GM21381 (cell line): ENCODE measurements at regions not wholly inside any gene's neighbourhood (a gene's known extent, or its start where the extent isn't known, plus 50 kb on each side); places are given as distances from the start of the nearest gene placed in this dataset.

ENCODE experiments used
- ATAC-seq: cut with Tn5 transposase; IDR thresholded peaks from one replicate; pipeline ENCODE4 v1.9.1; 2021; ENCODE audit warnings: mild to moderate bottlenecking, moderate library complexity; ENCODE audit not compliant: unreplicated experiment

DNA sequence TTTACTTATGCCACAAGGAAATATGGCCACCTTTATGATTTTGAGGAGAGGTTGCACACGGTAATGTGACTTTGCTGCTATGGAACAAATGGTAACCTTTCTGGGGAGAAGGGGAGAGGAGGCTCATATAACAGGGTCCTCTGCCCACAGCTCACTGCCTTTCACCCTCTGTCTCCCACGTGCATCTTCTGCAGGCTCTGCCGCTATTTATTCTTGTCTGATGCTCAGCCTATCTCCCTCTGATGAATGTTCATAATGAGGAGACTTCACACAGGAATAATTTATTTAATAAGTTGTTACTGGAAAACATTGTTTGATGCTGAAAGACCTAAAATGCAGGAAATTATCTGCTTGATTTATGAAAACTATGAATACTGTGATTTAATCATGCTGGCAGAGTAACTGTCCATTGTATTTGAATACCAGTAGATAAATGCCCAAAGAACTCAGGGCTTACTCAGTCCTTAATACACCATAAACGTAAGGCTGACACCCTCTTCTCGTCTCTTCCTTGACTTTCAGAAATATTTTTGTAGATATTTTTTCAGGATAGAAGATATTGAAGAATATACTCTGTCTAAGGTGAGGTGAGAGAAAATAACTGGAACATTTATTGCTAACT, 721.1 kb downstream of the QKI start:
- ATAC-seq, result no peak

DNA sequence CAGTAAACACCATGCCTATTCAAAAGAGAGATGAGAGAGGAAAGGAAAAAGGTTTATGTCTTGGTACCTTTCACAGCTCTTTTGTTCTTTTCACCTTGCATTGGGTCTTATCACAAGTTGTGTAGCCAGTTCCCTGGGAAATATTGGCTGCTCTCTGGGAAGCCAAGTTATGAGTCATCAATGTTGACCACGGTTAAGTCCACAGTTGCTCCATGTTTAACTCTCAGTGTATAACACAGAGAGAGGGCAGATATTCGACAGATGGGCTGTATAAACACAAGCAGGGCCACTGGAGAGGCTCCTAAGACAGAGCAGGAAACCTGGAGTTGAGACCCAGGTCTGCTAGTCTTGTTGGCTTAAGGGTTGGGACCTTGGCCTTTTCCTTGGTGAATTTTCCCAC, 718.6 kb downstream of the QKI start:
- ATAC-seq, result no peak

DNA sequence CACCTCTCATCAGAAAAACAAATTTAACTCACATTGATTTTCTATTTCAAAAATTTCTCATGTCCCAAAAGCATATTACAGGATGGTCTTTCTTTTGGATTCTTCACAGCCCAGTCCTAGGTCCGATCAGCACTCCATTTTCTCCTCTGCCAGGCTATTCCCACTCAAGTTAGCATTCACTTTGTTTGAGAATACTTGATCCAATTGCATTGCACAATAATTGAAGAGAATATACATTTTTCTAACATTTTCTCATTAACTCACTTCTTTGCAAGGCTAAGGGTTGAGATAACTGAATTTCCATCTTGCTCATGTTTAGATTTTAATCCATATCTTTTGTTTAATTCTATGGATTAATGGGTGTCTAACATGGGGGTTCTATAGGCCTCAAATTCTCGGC, 716.1 kb downstream of the QKI start:
- no peak for ATAC-seq

DNA sequence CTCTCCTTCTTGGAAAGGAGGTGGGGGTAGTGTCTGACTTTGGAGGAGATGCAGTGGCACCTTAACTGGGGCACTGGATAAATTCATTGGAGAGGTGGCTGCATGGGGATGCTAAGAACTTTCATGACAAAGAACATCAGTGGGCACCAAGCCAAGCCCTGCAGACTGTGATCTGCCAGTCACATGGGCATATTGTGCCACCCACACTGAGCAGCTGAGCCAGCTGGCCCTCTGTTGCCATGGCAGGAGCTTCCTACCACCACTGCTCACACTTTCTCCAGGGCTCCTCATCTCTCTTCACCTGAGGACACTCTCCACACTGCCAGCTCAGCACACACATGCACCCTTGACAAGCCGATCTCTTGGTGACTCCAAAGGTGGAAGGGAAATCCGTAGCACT, 715.6 kb downstream of the QKI start:
- no peak for ATAC-seq

DNA sequence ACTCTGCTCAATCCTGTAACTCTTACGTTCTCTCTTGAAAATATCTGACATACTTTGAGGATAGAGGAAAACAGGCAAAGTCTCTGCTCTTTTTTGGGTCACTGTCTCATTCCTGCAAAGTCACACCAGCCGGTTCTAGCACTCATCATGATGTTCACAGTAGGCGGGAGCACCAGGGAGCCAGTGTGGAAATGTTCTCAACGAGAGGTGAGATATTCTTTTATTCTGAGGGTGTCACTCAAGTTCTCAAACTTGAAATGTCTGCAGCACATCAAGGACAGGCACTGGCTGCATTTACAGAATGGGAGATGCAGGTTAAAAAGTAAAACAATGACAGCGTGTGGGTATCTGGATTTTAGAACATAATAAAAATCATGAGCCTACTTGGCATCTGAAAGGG, 714.7 kb downstream of the QKI start:
- no peak for ATAC-seq

DNA sequence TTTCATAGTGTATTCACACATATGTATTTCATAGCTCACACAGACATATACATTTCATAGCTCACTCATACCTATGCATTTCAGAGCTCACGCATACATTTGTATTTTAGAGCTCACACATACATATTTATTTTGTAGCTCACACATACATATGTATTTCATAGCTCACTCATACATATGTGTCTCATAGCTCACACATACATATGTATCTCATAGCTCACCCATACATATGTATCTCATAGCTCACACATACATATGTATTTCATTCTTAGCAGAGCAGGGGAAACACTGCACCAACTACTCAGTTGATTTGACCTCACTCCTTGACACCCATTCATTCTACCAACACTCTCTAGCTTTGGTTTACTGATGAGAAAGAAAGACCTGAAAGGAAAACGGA, 713.6 kb downstream of the QKI start:
- no peak for ATAC-seq

DNA sequence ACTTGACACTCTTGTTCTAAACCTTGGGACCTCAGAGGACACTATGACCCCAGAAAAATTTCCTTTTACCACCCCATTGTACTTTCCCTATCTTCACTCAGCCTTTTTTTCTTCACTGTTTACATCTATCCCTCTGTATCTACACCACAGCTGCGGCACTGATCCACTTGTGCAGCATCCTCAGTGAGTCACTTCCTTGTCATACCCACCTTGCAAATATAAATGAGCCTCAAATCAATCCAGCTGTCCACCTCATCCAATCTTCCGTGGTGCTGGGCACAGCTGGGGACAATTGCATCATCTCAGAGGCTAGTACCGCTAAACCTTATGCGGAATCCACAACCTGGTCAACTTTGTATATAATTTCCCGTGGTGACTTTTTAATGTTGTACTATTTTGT, 710.5 kb downstream of the QKI start:
- ATAC-seq, result no peak

DNA sequence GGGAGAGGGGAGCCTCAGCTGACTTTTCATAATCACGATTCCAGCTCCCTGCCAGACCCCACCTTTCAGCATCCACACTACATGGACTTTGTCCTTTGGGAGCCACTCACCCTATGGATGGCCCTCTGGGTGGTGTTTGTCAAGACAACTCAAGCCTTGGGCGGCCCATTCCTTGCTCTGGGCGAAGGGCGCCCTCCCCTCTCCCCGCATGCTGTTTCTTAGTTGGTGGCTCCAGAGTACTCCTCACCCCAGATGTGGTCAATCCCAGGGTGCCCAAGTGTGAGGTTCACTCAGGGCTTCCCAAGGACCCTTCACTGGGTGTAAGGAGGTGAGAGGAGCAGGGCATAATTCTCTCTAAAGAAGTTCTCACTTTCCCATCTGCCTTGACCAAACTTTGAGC, 710.0 kb downstream of the QKI start:
- no peak for ATAC-seq

DNA sequence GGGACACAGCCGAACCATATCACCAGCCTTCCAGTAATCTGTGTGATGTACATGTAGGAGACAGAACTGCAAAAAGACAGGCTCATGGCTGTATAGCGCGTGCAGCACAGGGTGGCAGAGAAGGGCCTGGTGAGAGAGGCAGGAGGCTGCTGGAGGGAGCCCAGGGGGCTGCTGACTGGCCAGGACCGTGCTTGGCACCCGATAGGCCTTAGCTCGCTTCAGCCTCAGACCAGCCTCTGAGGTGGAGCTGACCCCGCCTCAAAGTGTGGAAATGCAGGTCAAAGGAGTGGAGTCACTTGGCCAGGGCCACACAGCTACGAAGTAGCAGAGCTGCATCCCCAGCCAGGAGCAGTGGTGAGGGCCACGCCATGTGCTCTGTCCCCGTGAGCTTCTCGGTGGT, 707.6 kb downstream of the QKI start:
- no peak for ATAC-seq

DNA sequence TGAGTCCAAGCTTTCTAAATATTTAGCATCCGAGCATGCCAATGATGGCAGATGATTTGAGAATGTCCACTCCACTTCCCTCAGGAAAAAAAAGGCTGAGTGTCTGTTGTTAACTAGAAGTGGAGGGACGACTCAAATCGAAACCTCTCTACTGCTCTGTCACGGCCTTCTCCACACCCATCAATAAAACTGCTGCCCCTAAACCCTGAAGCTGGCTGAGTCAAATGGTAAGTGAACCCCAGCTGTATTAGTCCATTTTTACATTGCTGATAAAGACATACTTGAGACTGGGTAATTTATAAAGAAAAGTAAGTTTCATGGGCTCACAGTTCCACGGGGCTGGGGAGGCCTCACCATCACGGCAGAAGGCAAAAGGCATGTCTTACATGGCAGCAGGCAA, 707.0 kb downstream of the QKI start:
- ATAC-seq, result no peak

DNA sequence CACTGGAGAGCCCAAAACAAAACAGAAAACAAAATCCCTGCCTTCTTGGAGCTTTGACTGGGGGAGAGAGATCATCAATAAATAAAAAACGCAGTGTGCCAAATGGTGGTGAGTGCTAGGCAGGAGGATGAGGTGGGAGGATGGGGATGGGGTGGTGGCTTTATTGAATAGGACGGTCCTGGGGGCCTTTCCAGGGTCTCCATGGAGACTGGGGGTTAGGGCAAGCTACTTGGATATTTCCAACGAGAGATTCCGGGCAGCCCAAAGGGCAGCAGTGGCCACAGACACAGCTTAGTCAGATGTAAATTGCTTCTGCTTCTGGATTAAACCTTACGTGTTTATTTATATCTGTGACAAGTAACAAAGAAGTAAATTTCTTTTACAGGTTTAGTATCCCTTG, 700.1 kb downstream of the QKI start:
- ATAC-seq, result no peak

DNA sequence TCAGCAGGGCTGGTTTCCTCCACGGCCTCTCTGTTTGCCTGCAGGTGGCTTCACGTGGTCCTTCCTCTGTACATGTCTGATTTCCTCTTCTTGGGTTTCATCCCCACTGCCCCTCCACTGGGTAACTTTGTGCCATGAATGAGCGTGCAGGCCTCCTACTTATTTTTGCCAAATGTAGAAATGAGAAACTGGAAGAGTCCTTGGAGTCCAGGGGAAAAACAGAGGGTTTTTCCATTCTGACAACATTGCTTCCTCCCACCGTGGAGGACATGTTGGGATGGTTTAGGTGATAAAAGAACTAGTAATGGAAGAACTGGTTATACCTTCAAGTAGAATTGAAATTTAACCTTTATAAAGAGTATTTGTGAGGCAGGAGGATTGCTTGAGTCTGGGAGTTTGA, 699.5 kb downstream of the QKI start:
- no peak for ATAC-seq

DNA sequence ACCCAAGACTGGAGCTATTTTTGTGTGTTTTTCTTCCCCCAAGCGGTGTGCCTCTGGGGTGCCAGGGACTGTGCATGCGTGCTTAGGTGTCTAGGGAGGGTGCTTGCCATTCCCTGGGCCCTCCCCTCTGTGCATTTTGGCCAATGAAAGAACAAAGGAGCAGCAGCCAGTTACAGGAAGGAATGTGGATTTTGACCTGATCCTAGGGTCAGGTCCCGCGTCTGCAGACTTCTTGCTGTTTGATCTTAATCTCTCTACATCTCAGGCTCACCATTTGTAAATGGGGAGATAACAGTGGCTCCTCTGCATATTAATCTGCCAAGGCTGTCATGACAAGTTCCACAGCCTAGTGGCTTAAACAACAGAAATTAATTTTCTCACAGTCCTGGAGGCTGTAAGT, 699.1 kb downstream of the QKI start:
- no peak for ATAC-seq

DNA sequence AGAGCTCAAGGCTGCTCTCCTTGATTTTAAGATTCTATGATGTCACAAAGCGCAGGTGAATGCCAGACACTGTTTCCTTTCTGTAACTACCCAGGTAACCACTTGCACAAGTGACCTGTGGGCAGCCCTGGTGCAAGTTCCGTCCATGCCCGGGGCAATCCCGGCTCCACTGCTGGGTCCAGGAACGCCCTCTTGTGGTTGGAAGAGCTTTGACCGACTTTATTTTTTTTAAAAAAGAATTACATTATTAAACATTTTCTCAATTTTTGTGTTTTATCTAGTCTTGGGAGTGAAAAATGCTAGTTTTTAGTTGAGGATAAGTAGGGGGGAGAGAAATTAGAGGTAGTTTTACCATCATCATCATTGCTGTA, 695.2 kb downstream of the QKI start:
- no peak for ATAC-seq

DNA sequence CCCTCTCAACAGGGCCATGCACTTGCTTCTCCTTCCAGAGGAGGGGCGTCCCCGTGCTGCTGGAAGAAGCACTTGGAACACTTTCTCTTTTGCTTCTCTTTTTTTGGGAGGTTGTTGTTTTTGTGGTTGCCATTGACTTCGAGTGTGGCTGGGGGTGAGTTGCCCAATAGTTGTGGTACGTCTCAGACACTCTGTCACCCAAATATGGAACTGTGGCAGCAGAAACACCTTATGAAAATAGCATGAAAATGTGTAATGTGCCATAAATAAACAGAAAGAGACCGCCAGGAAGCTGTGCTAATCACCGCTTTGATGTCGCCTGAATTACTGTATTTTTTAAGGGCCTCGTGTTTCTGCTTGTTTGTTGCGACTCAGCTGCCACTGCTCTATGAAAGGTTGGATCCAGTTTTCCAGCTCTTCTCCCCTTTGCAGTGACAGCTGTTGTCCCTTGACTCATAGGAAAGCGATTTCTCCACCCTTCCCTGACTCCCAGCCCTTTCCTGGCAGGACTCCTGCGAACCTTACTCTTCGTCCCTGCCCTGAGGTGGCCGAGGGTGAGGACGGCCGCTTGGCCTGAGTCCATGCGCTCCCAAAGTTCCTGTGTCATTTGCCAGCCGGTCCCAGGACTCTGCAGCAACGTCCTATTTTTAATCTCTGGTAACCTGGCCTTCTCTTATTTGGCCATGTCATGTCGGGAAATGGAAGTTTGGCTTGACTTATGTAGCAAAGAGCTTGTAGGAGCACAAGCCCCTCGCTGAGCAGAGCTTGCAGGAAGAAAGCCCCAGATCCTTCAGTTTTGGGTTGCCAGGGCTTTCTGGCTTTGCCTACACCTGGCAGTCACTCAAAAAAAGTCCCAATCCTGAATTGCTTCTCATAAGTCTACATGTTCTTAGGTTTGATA, 694.6 kb downstream of the QKI start:
- no peak for ATAC-seq

DNA sequence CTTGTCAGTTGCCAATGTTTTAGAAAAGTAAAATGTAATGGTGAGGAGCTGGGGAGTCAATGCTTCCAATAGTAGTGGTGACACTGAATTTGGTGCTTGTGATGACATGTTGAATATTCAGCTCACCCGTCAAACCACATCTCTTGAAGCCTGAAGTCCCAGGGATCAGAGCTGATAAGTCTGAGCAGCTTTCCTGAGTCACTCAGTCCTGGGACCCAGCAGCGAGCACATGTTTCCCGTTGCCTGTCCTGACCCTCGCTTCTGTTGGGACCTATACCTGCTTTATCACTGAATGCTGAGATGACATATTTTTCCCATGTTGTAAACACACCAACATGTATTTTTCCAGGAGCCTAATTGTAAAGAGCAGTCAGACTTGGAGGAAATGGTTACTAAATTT, 693.6 kb downstream of the QKI start:
- ATAC-seq, result no peak

DNA sequence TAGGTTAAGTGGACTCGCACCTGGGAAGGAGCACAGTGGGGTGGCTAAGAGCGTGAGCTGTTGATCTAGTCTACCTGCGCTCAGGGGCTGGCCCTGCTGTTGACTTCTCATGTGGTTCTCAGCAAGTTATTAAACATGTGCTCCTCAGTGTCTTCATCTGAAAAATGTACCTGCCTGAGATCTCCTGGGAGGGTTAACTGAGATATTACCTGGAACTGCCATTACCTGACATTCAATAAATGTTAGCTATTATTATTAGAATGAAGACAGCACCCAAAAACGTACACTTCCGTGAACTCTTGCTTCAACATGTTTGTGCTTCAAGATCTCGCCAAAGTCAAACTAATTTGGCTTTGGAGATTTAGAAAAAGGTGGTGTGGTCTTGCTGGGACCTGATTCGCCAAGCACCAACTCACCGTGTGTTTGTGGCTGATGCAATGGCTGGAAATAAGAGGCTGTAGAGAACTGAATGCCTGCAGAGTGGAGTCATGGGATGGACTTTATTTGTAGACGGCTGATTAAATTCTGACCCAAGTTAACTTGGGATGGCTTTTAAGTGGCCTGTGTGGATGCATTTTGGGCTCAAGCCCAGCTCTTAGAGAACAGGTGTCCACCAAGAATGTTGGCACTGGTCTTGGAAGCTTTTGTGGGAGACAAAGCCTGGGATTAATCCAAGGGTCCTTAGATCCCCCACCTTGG, 692.9 kb downstream of the QKI start:
- ATAC-seq, result no peak

DNA sequence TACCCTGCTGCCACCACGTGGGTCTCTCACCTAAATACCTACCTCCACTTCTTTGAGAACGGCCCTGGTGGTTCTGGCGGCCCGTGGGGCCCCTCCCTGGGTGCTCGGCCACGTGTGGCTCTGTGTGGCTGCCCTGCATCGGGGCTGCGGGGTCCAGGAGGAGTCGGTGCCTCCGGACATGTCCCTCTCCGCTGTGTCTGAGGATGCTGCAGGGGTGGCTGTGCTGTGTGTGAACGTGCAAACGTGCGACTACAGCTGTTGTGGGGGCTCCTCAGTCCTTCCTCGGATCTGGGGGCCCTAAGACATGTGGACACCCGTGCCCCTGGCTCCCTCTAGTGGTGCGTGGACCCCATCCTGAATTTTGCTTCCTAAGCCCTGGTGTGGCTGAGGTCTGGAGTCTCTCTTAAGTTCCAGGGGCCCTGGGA, 691.8 kb downstream of the QKI start:
- ATAC-seq, result no peak

DNA sequence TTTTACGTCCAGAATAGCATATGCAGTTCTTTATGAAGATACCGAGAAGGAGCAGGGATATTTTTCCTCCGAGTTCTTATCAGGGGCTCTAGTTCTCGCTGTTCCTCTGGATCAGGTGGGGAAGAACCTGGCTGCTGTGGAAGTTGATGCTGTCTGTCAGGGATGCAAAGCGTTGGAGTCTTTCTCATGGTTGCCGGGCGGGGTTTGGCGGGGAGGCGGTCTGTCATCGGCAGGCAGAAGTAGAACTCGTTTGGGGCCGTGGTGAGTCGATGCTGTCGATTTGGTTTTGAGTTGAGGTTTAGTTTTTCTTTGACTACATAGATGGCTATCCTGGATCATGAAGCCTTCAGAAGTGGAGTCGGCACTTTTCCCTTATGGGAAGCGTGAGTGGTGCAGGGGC, 691.2 kb downstream of the QKI start:
- ATAC-seq, result no peak

DNA sequence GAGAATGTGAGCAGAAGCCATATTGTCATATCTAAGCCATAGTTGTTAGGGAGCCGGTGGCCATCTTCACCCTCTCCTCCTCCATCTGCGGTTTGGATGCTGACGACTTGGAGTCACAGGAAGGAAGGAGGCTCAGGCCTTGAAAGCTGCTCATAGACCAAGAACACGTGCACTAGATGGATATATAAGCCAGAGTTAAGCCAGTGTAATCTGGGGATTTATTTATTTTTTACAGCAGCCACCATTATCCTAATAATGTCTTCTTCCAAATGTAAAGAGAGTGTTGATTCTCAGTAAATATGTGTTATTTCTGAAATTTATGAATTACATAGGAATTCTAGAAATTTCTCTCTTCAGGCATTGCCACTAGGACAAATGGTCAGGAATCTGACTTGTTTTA, 689.9 kb downstream of the QKI start:
- no peak for ATAC-seq

DNA sequence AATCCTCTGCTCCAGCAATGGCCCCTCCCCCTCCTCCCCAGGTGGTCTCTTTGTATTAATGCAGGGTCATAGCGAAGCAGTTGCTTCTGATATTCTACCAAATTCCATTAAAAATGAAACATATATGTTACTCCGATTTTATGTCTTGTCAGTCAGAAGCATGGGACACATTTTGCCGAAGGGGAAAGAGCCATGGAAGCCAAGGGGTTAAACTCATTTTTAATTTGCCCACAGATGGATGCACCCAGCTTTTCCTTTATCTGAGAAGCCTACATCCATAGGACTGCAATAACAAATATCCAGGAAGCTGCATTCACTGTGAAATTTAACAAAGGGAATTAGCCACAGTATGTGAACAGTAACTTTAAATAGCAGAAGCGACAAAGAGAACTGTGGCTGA, 688.2 kb downstream of the QKI start:
- ATAC-seq, result no peak

DNA sequence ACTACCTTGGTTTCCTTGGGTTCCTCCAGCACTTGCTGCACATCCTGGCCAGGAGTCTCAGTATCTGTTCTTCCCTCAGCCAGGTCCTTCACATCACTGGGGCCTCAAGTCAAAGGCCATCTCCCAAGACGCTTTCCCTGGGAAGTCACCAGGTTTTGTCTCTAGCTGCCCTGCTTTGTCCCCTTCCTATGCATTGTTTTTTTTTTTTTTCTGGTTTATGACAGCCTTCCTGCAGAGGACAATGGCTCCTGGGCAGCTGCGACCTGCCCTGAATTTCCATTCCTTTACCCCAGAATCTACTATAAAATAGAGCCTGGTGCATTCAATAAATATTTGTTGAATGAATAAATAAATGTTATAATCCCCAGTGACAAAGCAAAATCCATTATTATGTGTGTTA, 687.3 kb downstream of the QKI start:
- ATAC-seq, result no peak
